Neuron (in vitro differentiated cells): ENCODE measurements at regions not wholly inside any gene's neighbourhood (a gene's known extent, or its start where the extent isn't known, plus 50 kb on each side); places are given as distances from the start of the nearest gene placed in this dataset.
"Not testable (repeated sequence)": the region's sequence is repeated elsewhere in the genome, so short reads cannot be mapped to it uniquely, and the experiment has no call there.

Experiments used
- H2AFZ ChIP-seq: one replicate; pipeline ENCODE4 v1.6.1; 2013; ENCODE audit warnings: low read depth, mild to moderate bottlenecking, inconsistent platforms, low read length, moderate library complexity
- H3K27me3 ChIP-seq: one replicate; pipeline ENCODE4 v1.6.1; 2013; ENCODE audit warnings: low read length; ENCODE audit not compliant: insufficient read depth
- H3K36me3 ChIP-seq: one replicate; pipeline ENCODE4 v1.6.1; 2013; ENCODE audit warnings: low read length; ENCODE audit not compliant: insufficient read depth
- H3K4me1 ChIP-seq: one replicate; pipeline ENCODE4 v1.6.1; 2013; ENCODE audit warnings: low read length; ENCODE audit not compliant: insufficient read depth
- H3K4me3 ChIP-seq: 2 replicates; pipeline ENCODE4 v1.5.1; 2013; ENCODE audit warnings: mild to moderate bottlenecking, low read length, moderate library complexity
- H3K9me3 ChIP-seq: one replicate; pipeline ENCODE4 v1.6.1; 2013; ENCODE audit warnings: low read length

DNA sequence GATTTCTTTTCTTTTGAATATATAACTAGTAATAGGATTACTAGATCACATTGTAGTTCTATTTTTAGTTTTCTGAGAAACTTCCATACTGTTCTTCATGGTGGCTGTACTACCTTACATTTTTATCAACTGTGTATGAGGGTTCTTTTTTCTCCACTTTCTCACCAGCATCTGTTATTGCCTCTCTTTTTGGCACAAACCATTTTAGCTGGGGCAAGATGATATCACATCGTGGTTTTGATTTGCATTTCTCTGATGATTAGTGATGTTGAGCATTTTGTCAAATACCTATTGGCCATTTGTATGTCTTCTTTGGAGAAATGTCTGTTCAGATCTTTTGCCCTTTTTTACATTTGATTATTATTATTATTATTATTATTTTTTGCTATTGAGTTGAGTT lies 86.1 kb upstream of the TCF21 start:
- Histone ChIP-seq H2AFZ (no peak overlapping the region), H3K36me3 (no peaks in the 10 kb centered on the region), H3K9me3 (no peaks in the 10 kb centered on the region), H3K4me3 (no peak overlapping the region), H3K4me1 (no peaks in the 10 kb centered on the region), H3K27me3 (no peaks in the 10 kb centered on the region)

DNA sequence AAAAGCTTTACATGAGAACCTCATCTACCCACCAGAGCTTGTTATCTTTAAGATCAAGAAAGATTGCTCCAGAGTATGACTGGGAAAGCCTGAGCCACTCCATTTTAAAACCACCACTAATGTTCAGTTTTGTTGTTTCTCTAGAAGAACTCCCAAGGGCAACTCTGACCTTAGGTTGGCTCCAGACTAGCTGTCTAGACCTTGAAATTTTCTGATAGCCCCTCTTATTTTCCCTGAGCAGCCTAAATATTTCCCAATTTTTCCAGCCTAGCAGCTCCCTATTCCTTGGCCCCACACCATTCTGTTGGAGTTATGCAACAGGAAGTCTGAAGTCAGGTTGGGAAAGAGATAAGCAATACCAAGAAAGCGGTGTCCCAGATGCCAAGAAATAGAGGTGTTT lies 84.6 kb upstream of the TCF21 start:
- Histone ChIP-seq H3K4me3 (no peak overlapping the region), H3K4me1 (no peaks in the 10 kb centered on the region), H2AFZ (no peak overlapping the region), H3K36me3 (no peaks in the 10 kb centered on the region), H3K9me3 (no peaks in the 10 kb centered on the region), H3K27me3 (no peaks in the 10 kb centered on the region)

DNA sequence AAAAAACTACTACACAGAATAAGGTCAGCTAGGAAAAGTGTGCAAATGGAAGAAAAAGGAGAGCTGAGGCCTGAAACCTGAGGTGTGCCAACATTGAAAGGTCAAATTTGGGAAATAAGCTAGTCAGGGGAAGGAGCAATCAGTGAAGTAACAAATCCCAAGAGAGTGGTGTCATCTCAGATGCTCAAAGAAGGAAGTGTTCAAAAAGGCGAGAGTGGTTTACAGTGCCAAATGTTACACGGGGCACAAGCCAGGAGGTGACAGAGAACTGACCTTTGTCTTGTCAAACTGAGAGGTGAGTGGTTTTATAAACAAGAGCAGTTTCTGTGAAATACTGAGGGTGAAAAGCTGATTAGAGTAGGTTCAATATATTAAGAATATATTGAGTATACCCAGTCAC lies 83.0 kb upstream of the TCF21 start:
- Histone ChIP-seq H3K27me3 (no peaks in the 10 kb centered on the region), H3K9me3 (no peaks in the 10 kb centered on the region), H3K36me3 (no peaks in the 10 kb centered on the region), H3K4me1 (no peaks in the 10 kb centered on the region), H3K4me3 (no peak overlapping the region), H2AFZ (no peak overlapping the region)

DNA sequence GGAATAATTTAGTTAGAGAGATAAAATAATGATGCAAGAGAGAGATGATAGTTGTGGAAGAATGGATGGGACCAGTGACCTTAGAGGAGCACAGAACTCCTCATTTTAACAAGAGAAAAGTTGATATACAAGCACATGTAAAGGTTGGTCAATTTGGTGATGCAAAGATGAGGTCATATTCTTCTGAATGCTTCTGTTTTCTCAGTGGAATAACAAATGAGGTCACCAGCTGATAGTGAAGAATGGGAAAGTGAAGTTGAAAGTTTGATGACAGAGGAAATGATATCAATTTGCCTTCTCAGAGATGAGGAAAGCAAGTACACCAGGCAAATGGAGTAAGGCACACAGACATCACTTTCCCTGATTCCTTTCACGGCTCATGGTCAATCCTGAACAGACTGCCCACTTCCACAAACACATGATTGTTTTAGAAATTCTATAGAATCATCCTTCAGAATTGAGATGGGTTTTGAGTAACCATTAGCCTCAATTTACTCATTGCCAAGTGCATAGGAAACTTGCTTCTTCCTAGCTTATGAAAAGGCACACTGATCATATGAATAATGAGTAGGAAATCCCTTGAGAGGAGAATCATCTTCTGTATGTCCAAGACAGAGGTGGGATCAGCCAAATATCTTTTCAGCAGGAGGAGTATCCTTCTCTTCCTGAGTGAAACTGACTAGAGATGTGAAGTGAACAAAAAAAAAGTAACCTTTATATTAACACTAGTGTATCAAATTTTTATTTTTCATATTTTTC lies 82.4 kb upstream of the TCF21 start:
- H3K9me3 ChIP-seq: no peaks in the 10 kb centered on the region
- H3K36me3 ChIP-seq: no peaks in the 10 kb centered on the region
- no peak overlapping the region for H2AFZ ChIP-seq
- no peaks in the 10 kb centered on the region for H3K27me3 ChIP-seq
- no peaks in the 10 kb centered on the region for H3K4me1 ChIP-seq
- H3K4me3 ChIP-seq: no peak overlapping the region

DNA sequence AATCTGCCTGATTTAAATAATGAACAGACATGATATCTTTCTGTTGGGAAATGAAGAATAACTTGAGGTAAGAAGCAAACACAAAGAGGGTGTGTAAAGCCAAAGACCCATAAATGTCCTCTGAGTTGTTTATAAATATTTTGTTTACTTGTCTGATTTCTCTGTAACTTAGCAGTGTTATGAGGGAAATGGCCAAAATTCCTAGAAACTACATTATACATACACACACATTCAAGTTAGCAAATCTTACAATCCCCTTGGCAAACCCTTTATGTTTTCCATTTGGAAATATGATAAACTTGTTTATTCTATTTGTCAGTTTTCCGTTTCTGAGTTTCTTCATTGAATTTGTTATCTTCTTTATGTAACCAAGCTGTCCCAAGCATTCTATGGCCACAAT lies 81.4 kb upstream of the TCF21 start:
- no peaks in the 10 kb centered on the region for H3K9me3 ChIP-seq

DNA sequence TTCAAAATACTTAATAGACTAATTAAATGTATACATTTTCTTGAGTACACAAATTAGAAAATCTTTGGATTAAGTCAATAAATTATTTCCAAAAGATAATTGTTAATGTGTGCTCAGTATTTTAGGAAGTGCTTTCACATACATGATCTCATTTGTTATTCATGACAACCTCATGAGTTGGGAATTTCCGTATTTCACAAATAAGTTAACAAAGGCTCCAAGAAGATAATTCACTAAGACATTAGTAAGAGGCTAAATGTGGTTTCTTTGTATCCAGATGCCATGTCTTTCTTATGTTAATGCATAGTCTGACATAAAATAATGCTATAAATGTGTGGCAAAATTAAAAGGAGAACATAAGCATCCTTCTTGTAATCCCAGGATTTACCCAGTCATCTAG lies 79.5 kb upstream of the TCF21 start:
- no peak overlapping the region for H2AFZ ChIP-seq
- no peaks in the 10 kb centered on the region for H3K27me3 ChIP-seq
- H3K4me1 ChIP-seq: no peaks in the 10 kb centered on the region
- no peak overlapping the region for H3K4me3 ChIP-seq
- H3K36me3 ChIP-seq: no peaks in the 10 kb centered on the region
- no peaks in the 10 kb centered on the region for H3K9me3 ChIP-seq

More for the DNA sequence above, 81.4 kb upstream of the TCF21 start:
- no peaks in the 10 kb centered on the region for H3K36me3 ChIP-seq
- no peak overlapping the region for H2AFZ ChIP-seq
- H3K4me3 ChIP-seq: no peak overlapping the region
- H3K4me1 ChIP-seq: no peaks in the 10 kb centered on the region
- no peaks in the 10 kb centered on the region for H3K27me3 ChIP-seq

DNA sequence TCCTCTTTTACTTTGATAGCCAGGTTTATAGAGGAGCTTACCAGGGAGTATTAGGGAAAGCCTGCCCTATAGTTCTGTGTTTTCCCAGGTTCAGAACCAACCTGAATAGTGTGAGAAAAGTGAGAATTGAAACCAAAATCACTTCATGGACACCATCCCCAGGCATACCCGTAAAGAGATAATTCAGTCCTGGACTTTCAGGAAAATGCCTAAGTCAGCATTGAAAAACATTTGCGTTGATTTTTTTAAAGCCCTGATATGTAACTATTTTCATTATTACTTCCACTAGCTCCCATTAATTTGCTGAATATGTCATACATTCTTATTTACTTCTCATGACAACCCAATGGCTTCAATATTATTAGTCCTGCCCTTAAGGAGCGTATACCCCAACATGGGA lies 77.4 kb upstream of the TCF21 start:
- Histone ChIP-seq H3K27me3 (no peaks in the 10 kb centered on the region), H3K4me3 (no peak overlapping the region), H3K9me3 (no peaks in the 10 kb centered on the region), H3K4me1 (no peaks in the 10 kb centered on the region), H3K36me3 (no peaks in the 10 kb centered on the region), H2AFZ (no peak overlapping the region)

DNA sequence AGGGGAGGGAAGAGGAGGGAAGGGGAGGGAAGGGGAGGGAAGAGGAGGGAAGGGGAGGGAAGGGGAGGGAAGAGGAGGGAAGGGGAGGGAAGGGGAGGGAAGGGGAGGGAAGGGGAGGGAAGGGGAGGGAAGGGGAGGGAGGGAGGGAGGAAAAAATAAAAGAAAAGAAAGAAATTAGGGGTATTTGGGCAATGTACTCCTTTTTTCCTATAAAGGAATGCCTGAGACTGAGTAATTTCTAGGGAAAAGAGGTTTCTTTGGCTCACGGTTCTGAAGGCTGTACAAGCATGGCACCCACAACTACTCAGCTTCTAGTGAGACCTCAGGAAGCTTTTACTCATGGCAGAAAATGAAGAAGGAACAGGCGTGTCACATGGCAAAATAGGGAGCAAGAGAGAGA lies 76.5 kb upstream of the TCF21 start:
- not testable (repeated sequence) for H3K27me3 ChIP-seq, H3K4me3 ChIP-seq, H3K4me1 ChIP-seq, H3K36me3 ChIP-seq, H3K9me3 ChIP-seq, H2AFZ ChIP-seq

DNA sequence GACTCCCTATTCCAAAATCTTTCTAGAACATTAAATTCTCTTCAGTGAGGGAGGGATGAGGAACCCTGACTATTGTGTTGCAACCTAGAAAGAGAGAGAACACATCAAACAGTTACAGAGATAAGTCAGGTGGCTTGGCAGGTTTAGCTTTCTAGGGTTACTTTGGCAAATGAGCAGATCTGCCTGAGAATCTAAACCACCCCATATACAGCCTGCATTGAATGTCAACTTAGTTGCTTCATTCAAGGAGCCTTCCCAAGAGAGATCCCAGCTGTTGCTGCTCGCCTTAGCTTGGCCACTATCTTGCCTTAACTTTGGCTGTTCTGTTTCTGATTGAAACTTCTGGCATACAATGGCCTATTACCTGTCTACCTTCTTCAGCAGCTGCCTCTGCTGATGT lies 74.7 kb upstream of the TCF21 start:
- Histone ChIP-seq H3K4me3 (no peak overlapping the region), H3K36me3 (no peaks in the 10 kb centered on the region), H2AFZ (no peak overlapping the region), H3K9me3 (no peaks in the 10 kb centered on the region), H3K27me3 (no peaks in the 10 kb centered on the region), H3K4me1 (no peaks in the 10 kb centered on the region)

DNA sequence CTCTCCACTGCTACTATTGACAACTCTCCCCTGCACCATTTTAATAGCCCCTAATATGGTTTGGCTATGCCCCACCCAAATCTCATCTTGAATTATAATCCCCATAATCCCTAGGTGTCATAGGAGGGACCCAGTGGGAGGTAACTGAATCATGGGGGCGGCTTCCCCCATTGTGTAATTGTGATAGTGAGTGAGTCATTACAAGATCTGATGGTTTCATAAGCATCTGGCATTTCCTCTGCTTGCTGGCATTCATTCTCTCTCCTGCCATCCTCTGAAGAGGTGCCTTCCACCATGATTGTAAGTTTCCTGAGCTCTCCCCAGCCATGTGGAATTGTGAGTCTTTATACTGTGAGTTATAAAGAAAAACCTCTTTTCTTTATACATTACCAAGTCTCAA lies 74.1 kb upstream of the TCF21 start:
- Histone ChIP-seq H2AFZ (no peak overlapping the region), H3K9me3 (no peaks in the 10 kb centered on the region), H3K4me1 (no peaks in the 10 kb centered on the region), H3K4me3 (no peak overlapping the region), H3K36me3 (no peaks in the 10 kb centered on the region), H3K27me3 (no peaks in the 10 kb centered on the region)

DNA sequence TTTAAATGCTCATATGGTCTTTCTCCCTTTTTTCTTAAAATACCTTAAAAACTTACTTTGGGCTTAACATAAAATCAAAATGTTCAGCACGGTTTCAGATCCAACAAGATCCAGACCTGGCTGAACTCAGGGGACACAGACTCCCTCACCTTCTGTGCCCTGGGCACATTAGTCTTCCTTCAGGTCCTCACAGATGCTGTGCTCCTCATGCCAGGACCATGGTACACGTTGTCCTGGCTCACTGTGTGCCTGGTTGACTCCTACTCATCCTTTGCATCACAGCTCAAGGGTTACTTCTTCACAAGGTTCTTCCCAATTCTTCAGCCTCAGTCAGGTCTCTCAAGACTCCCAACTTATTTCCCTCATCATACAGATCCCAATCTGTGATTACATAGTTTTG lies 73.6 kb upstream of the TCF21 start:
- no peaks in the 10 kb centered on the region for H3K9me3 ChIP-seq
- H3K36me3 ChIP-seq: no peaks in the 10 kb centered on the region
- no peaks in the 10 kb centered on the region for H3K4me1 ChIP-seq
- no peak overlapping the region for H3K4me3 ChIP-seq
- no peaks in the 10 kb centered on the region for H3K27me3 ChIP-seq
- no peak overlapping the region for H2AFZ ChIP-seq

DNA sequence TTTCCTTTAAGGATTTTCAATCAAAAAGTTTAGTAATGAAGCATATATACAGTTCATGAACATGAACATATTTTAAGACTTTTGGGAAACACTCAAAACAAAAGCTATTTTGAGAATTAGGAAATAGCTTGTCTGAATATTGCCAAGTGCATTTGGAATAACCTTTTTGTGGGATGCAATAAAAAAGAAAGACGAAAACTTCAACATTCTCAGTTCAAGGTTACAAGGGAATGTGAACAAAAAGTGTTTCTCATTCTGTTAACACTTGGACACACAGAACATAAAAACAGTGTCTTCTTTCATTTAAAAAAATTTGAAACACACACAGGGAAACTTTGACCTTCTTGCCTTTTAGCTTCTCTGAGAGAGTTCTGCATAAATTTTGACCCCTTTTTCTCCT lies 72.7 kb upstream of the TCF21 start:
- H3K4me3 ChIP-seq: no peak overlapping the region
- no peaks in the 10 kb centered on the region for H3K4me1 ChIP-seq
- no peaks in the 10 kb centered on the region for H3K9me3 ChIP-seq
- no peaks in the 10 kb centered on the region for H3K36me3 ChIP-seq
- H3K27me3 ChIP-seq: no peaks in the 10 kb centered on the region
- H2AFZ ChIP-seq: no peak overlapping the region

DNA sequence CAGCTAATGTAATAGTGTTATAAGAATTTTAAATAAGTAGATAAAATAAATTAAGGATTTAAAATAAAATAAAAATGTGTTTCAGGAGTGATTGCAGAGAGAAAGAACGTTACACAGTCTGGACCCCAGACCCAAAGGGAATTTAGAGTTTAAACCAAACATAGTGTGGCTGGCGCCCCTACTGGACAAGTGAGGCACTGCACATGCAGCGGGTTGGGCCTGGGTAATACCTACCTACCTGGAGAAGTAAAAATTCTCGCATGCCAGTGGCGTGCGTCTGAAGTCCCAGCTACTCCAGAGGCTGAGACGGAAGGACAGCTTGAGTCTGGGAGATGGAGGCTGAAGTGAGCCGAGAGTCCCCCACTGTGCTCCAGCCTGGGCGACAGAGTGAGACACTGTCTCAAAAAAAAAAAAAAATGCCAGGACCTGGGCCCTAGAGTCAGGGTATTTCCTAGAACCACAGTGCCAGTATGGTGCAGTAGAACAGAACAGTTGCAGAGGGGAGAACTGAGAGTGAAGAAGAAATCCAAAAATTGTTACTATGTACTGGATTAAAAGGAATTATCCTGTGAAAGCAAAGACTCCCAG lies 71.4 kb upstream of the TCF21 start:
- Histone ChIP-seq H3K4me1 (no peaks in the 10 kb centered on the region), H3K27me3 (no peaks in the 10 kb centered on the region), H3K36me3 (no peaks in the 10 kb centered on the region), H3K4me3 (no peak overlapping the region), H3K9me3 (no peaks in the 10 kb centered on the region), H2AFZ (no peak overlapping the region)

DNA sequence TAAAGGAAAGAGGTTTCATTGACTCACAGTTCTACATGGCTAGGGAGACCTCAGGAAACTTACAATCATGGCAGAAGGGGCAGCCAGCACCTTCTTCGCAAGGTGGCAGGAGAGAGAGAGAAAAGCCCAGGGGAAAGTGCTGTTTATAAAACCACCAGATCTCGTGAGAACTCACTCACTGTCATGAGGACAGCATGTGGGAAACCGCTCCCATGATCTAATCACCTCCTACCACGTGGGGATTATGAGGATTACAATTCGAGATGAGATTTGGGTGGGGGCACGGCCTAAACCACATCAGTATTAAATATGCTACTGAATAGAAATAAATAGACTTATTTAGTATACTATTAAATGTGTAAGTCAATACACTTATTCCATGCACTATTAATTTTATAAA lies 70.6 kb upstream of the TCF21 start:
- H3K9me3 ChIP-seq: no peaks in the 10 kb centered on the region
- H3K4me1 ChIP-seq: no peaks in the 10 kb centered on the region
- no peaks in the 10 kb centered on the region for H3K36me3 ChIP-seq
- no peak overlapping the region for H2AFZ ChIP-seq
- H3K4me3 ChIP-seq: no peak overlapping the region
- H3K27me3 ChIP-seq: no peaks in the 10 kb centered on the region
